IPS-20b (cell line): ENCODE measurements at regions not wholly inside any gene's neighbourhood (a gene's known extent, or its start where the extent isn't known, plus 50 kb on each side); places are given as distances from the start of the nearest gene placed in this dataset.
"Not testable (repeated sequence)": the region's sequence is repeated elsewhere in the genome, so short reads cannot be mapped to it uniquely, and the experiment has no call there.

Source experiments
- H3K27ac ChIP-seq: one replicate; pipeline ENCODE4 v1.5.1; 2013; ENCODE audit warnings: low read length
- H3K27me3 ChIP-seq: 2 replicates; pipeline ENCODE4 v1.6.1; 2013; ENCODE audit warnings: mild to moderate bottlenecking, low read length, inconsistent platforms; ENCODE audit not compliant: insufficient read depth
- H3K36me3 ChIP-seq: 2 replicates; pipeline ENCODE4 v1.6.1; 2013; ENCODE audit warnings: low read depth, mild to moderate bottlenecking, inconsistent platforms, low read length, moderate library complexity; ENCODE audit not compliant: insufficient read depth
- H3K4me1 ChIP-seq: 2 replicates; pipeline ENCODE4 v1.6.1; 2013; ENCODE audit warnings: mild to moderate bottlenecking, control low read depth, inconsistent platforms, low read length, moderate library complexity; ENCODE audit not compliant: insufficient read depth
- H3K4me3 ChIP-seq: 2 replicates; pipeline ENCODE4 v1.5.1; 2013; ENCODE audit warnings: mild to moderate bottlenecking, low read length, inconsistent platforms
- H3K9ac ChIP-seq: 2 replicates; pipeline ENCODE4 v1.6.1; 2013; ENCODE audit warnings: low read depth, mild to moderate bottlenecking, inconsistent platforms, low read length, moderate library complexity
- H3K9me3 ChIP-seq: 2 replicates; pipeline ENCODE4 v1.6.1; 2013; ENCODE audit warnings: mild to moderate bottlenecking, low read depth, low read length, inconsistent platforms; ENCODE audit not compliant: insufficient read depth

DNA sequence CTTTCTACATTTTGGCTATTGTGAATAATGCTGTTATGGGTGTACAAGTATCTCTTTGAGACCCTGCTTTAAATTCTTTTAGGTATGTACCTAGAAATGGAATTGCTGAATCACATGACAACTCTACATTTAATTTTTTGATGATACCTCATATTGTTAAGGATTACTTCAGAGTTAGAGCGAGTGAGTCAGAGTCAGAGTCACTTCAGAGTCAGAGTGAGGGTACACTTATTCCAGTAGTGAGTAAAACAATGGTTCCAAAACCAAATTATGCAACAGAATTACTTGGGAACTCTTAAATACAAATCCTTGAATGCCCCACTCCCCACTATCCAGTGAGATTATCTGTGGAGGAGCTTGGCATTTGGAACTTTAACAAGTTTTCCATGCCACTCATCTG is 50.3 kb upstream of the SNRK start:
- H3K27ac ChIP-seq, result no peak overlapping the region
- no peak overlapping the region for H3K9ac ChIP-seq
- H3K9me3 ChIP-seq, result no peaks in the 10 kb centered on the region
- H3K4me3 ChIP-seq, result no peak overlapping the region
- no peaks in the 10 kb centered on the region for H3K4me1 ChIP-seq
- H3K36me3 ChIP-seq, result no peaks in the 10 kb centered on the region
- H3K27me3 ChIP-seq, result no peaks in the 10 kb centered on the region

DNA sequence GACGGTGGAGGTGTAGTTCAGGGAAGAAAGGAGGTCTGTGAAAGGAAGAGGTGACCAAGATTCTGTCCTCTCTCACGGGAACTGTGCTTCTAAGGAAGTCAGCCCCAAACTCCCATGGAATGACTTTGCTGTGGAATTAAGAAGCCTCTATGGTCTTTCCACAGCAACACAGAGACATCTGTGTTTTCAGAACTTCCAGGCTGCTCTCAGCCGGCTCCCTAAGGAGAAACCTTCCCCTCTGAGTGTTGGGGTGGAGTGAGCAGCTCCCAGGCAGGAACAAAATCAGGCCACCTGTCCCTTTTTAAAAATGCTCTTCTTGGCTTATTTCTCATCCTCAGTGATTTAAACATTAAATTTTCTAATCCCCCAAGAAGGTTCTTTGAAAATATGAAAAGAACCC is 53.3 kb upstream of the SNRK start:
- Histone ChIP-seq H3K4me1 (no peaks in the 10 kb centered on the region), H3K27ac (no peak overlapping the region), H3K9me3 (no peaks in the 10 kb centered on the region), H3K4me3 (no peak overlapping the region), H3K27me3 (no peaks in the 10 kb centered on the region), H3K36me3 (no peaks in the 10 kb centered on the region), H3K9ac (no peak overlapping the region)

DNA sequence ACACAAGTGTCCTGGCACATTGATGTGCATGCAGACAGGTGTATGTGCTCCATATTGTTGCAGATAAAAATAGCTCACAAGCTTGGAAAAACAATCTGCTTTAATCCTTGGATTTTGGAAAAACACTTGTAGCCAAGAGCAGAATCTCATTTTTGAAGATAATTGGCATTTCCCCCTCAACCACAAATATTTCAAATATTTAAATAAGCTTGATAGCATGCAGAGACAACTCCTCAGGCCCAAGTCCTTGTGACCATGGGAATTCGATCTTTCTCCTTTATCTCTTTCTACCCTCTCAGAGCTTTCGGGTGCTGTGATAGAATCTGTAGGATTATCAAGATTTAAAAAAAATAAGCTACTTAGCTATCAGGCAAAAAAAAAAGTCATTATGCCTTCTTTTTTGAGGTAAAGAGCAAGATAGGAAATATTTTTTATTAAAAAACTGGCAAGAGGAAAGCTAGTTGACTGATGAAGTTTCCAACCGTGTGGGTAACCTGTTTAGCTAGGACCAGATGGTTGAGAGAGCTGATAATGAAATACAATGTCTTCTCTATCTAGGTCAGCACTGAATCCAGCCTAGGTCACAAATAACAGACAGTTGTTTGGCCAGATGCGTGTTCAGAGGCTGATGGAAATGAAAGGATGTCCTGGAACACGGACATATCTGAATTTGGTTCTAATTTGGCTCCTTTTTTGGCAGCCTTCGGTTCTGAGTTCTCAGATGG is 54.9 kb upstream of the SNRK start:
- no peak overlapping the region for H3K9ac ChIP-seq
- H3K4me3 ChIP-seq, result no peak overlapping the region
- no peaks in the 10 kb centered on the region for H3K27me3 ChIP-seq
- no peaks in the 10 kb centered on the region for H3K4me1 ChIP-seq
- H3K9me3 ChIP-seq, result no peaks in the 10 kb centered on the region; the same call in 1 of the 2 replicates
- H3K27ac ChIP-seq, result no peak overlapping the region
- no peaks in the 10 kb centered on the region for H3K36me3 ChIP-seq

DNA sequence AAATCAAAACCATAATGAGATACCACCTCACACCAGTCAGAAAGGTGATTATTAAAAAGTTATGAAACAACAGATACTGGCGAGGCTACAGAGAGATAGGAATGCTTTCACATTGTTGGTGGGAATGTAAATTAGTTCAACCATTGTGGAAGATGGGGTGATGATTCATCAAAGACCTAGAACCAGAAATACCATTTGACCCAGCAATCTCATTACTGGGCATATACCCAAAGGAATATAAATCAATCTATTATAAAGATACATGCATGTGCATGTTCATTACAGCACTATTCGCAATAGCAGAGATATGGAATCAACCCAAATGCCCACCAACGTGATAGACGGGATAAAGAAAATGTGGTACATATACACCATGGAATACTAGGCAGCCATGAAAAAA is 56.5 kb upstream of the SNRK start:
- H3K9me3 ChIP-seq, H3K27ac ChIP-seq, H3K36me3 ChIP-seq, H3K4me3 ChIP-seq, H3K27me3 ChIP-seq, H3K9ac ChIP-seq, H3K4me1 ChIP-seq: not testable (repeated sequence)

DNA sequence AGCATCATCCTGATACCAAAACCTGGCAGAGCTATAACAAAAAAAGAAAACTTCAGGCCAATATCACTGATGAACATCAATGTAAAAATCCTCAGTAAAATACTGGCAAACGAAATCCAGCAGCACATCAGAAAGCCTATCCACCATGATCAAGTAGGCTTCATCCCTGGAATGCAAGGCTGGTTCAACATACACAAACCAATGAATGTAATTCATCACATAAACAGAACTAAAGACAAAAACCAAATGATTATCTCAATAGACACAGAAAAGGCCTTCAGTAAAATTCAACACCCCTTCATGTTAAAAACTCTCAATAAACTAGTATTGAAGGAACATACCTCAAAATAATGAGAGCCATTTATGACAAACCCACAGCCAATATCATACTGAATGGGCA is 58.7 kb upstream of the SNRK start:
- not testable (repeated sequence) for H3K27ac ChIP-seq, H3K4me1 ChIP-seq, H3K27me3 ChIP-seq, H3K9ac ChIP-seq, H3K9me3 ChIP-seq, H3K4me3 ChIP-seq, H3K36me3 ChIP-seq

DNA sequence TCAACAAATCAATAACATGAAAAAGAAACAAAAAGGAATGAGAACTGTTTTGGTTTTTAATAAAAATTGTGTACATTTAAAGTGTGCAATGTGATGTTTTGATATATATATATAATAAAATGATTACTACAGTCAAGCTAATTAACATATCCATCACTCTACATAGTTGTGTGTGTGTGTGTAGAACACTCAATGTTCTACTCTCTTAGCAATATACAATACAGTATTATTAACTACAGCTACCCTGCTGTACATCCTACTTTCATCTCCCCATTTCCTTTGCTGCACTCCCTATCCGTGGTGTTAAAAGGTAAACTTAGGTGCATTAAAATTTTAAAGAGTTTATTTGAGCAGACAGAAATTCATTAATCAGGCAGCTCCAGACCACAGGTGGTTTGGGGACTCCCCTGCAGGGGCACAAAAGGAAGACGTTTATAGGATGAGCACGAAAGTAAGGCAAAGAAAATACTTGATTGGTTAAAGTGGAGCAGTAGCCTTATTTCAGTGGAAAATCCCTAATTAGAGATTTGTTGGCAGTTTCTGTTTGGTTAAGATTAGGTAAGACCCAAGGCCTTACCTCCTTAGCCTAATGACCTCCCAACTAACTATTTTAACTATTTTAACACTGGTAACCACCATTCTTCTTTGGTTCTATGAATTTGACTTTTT is 61.8 kb upstream of the SNRK start:
- Histone ChIP-seq H3K27ac (no peak overlapping the region), H3K9ac (no peak overlapping the region), H3K36me3 (no peaks in the 10 kb centered on the region), H3K4me3 (no peak overlapping the region), H3K27me3 (no peaks in the 10 kb centered on the region), H3K9me3 (no peaks in the 10 kb centered on the region; the same call in 1 of the 2 replicates), H3K4me1 (no peaks in the 10 kb centered on the region)

DNA sequence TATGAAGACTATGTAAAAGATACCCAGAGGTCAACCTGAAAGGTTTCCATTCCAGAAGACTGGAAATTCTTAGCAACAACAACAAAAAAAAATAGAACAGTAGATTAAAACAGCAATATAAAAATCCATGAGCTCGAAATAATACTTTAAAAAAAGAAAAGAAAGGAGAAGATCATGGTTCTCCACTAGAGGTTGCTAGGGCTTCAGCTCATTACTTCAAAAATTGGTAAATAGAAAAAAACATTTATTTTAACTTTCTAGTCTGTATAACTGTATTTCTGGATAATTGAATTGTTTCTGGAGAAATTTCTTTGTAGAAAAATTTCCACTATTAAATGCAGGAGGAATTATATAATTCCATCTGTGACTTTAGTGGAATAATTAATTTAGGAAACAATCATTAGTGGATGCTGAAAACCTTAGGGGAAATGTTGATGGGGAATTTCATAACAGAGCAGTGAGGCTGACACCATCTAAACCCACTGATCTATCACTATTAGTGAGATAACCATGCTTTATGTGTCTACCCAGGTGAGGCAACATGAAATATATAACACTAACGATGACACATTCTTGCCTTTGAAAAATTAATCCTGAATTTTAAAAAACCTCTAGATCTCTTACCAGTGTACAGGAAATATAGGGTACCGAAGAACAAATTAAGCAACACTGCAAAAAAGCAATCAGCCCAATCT is 62.5 kb upstream of the SNRK start:
- H3K27me3 ChIP-seq, result no peaks in the 10 kb centered on the region
- H3K27ac ChIP-seq, result no peak overlapping the region
- no peaks in the 10 kb centered on the region for H3K36me3 ChIP-seq
- H3K4me1 ChIP-seq, result no peaks in the 10 kb centered on the region
- no peak overlapping the region for H3K4me3 ChIP-seq
- no peaks in the 10 kb centered on the region; the same call in 1 of the 2 replicates for H3K9me3 ChIP-seq
- no peak overlapping the region for H3K9ac ChIP-seq

DNA sequence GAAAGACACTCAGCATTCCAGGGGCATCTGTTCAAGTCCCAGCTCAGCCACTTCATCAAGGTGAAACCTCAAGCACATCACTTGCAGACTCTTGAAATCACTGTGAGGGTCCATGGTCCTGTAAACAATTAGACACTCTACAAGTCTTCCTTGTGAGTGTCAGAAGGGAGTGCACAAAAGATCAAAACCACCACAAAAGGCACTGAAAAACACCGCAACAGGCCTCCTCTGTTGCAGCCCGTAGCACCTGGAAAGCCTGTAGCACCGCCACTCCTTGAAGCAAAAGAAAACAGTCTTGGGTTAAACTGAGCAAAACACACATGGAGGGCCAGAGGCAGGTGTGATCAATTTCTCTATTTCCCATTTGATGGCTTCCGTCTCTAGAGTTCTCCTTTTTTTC is 63.8 kb upstream of the SNRK start:
- no peaks in the 10 kb centered on the region for H3K27me3 ChIP-seq
- no peak overlapping the region for H3K27ac ChIP-seq
- H3K4me1 ChIP-seq, result no peaks in the 10 kb centered on the region
- no peak overlapping the region for H3K9ac ChIP-seq
- H3K4me3 ChIP-seq, result no peak overlapping the region
- no peaks in the 10 kb centered on the region for H3K36me3 ChIP-seq
- no peaks in the 10 kb centered on the region for H3K9me3 ChIP-seq

DNA sequence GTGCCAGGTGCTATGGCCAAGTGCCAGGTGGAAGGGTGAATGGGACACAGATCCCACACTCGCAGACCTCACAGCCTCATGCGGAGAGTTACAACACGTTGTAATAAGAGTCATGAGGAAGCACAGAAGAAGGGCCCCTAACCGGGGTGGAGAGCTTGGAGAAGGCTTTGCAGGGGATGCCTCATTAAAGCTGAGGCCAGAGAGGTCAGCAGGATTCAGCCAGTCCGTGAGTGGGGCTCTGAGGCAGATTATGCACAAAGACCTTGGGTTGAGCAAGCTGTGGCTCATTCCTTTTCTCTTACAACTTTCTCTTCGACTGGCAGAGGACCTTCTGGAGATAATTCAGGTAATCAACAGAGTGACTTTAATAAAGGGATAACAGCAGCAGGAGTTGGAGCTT is 65.3 kb upstream of the SNRK start:
- no peaks in the 10 kb centered on the region for H3K4me1 ChIP-seq
- H3K27me3 ChIP-seq, result no peaks in the 10 kb centered on the region
- H3K9ac ChIP-seq, result no peak overlapping the region
- no peaks in the 10 kb centered on the region for H3K9me3 ChIP-seq
- no peak overlapping the region for H3K27ac ChIP-seq
- H3K4me3 ChIP-seq, result no peak overlapping the region
- H3K36me3 ChIP-seq, result no peaks in the 10 kb centered on the region

DNA sequence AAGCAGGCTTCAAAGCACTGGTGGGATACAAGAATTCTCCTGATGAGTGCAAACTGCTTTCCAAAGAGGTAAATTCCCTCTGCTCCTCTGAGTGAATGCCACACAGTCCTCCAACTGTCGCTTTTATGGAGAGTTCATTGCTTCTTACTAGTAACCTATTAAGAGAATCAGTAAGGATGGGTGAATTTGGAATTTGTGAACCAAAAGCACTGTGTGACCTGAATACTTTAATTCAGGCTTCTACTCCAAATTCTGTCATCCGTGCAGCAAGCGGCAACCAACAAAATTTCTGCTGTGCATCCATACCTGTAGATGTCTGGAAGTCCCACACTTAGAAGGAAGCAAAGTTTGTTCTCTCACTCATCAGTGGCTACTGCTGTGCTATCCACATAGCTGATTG is 66.7 kb upstream of the SNRK start:
- H3K4me1 ChIP-seq, result no peaks in the 10 kb centered on the region
- no peak overlapping the region for H3K27ac ChIP-seq
- H3K9ac ChIP-seq, result no peak overlapping the region
- H3K4me3 ChIP-seq, result no peak overlapping the region
- H3K9me3 ChIP-seq, result no peaks in the 10 kb centered on the region
- H3K36me3 ChIP-seq, result no peaks in the 10 kb centered on the region
- H3K27me3 ChIP-seq, result no peaks in the 10 kb centered on the region

DNA sequence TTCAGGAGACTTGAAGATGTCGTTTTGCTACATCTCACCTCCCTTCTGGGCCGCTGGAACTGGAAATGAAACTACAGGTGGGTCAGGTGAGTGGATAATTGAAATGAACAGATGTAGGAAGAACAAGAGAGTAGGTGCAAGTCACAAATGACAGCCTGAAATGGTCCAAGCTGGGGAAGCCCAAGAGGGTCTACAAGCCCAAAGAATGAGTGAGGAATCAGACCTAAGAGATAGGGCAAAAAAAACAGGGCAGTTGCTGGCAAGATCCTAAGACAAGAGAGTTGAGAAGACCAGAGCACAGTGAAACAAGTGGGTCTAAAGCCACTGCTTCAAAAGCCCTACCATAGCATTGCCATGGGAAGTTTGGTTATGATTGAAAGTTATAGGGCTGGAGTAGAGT is 67.4 kb upstream of the SNRK start:
- no peaks in the 10 kb centered on the region for H3K36me3 ChIP-seq
- no peaks in the 10 kb centered on the region for H3K27me3 ChIP-seq
- H3K27ac ChIP-seq, result no peak overlapping the region
- H3K9me3 ChIP-seq, result no peaks in the 10 kb centered on the region
- H3K4me3 ChIP-seq, result no peak overlapping the region
- no peak overlapping the region for H3K9ac ChIP-seq
- no peaks in the 10 kb centered on the region for H3K4me1 ChIP-seq

DNA sequence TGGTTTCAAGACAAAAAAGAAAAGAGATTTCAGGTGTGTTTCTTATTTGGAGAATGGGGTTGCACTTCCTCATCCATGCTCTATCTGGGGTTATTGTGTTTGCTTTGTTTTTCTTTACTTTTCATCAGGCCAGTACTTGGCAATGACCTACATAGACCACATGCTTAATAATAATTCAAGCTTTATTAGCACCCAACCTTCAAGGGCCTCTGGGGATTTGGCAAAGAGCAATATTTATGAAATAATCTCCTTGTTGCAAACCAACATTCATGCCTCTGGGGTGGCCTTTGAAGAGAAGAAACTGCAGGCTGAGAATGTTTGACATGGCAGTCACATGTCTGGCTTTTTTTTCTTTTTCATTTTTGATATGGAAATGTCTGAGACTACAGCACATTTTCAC is 68.2 kb upstream of the SNRK start:
- H3K27ac ChIP-seq, result no peak overlapping the region
- H3K36me3 ChIP-seq, result no peaks in the 10 kb centered on the region
- no peaks in the 10 kb centered on the region for H3K4me1 ChIP-seq
- no peaks in the 10 kb centered on the region for H3K9me3 ChIP-seq
- no peak overlapping the region for H3K4me3 ChIP-seq
- H3K9ac ChIP-seq, result no peak overlapping the region
- H3K27me3 ChIP-seq, result no peaks in the 10 kb centered on the region
